Activated CD4-positive, alpha-beta T cell treated with anti-CD3 and anti-CD28 coated beads for 48 hours (primary cell): ENCODE measurements at regions not wholly inside any gene's neighbourhood (a gene's known extent, or its start where the extent isn't known, plus 50 kb on each side); places are given as distances from the start of the nearest gene placed in this dataset.
"Not testable (repeated sequence)": the region's sequence is repeated elsewhere in the genome, so short reads cannot be mapped to it uniquely, and the experiment has no call there.

Experiments used
- DNase-seq: peaks from one replicate; pipeline ENCODE4 v3.0.0-alpha.2; 2020

- DNase-seq = no peak
Observed at GRCh38 chr18:62442391-62442790, 80.4 kb upstream of the ZCCHC2 start.

- DNase-seq = peak; percentile 25
Observed at GRCh38 chr18:62445386-62445917, 77.4 kb upstream of the ZCCHC2 start.

GRCh38 chr18:62446511-62446910 lies 76.3 kb upstream of the ZCCHC2 start:
- DNase-seq = no peak

GRCh38 chr18:62447652-62448051 lies 75.2 kb upstream of the ZCCHC2 start:
- DNase-seq = no peak

- DNase-seq = no peak
Observed at GRCh38 chr18:62448426-62448825, 74.4 kb upstream of the ZCCHC2 start.

- DNase-seq = no peak
Observed at GRCh38 chr18:62449490-62450104, 73.2 kb upstream of the ZCCHC2 start.

GRCh38 chr18:62450175-62450545 lies 72.7 kb upstream of the ZCCHC2 start:
- no peak for DNase-seq

GRCh38 chr18:62450546-62451410 lies 72.0 kb upstream of the ZCCHC2 start:
- DNase-seq = peak; percentile 26

- peak; percentile 34 for DNase-seq
Observed at GRCh38 chr18:62452280-62452831, 70.5 kb upstream of the ZCCHC2 start.

- DNase-seq = no peak
Observed at GRCh38 chr18:62453864-62454263, 69.0 kb upstream of the ZCCHC2 start.

GRCh38 chr18:62454527-62454926 lies 68.3 kb upstream of the ZCCHC2 start:
- no peak for DNase-seq

- DNase-seq = no peak
Observed at GRCh38 chr18:62455222-62455621, 67.6 kb upstream of the ZCCHC2 start.

- DNase-seq = no peak
Observed at GRCh38 chr18:62457877-62458276, 64.9 kb upstream of the ZCCHC2 start.

GRCh38 chr18:62458346-62458745 lies 64.5 kb upstream of the ZCCHC2 start:
- no peak for DNase-seq

GRCh38 chr18:62458868-62459716 lies 63.7 kb upstream of the ZCCHC2 start:
- no peak for DNase-seq

- no peak for DNase-seq
Observed at GRCh38 chr18:62460851-62461300, 61.9 kb upstream of the ZCCHC2 start.

- DNase-seq = no peak
Observed at GRCh38 chr18:62461591-62461990, 61.2 kb upstream of the ZCCHC2 start.

- no peak for DNase-seq
Observed at GRCh38 chr18:62464266-62464665, 58.6 kb upstream of the ZCCHC2 start.

GRCh38 chr18:62469131-62469530 lies 53.7 kb upstream of the ZCCHC2 start:
- not testable (repeated sequence) for DNase-seq
